ENCODE measurements at regions not wholly inside any gene's neighbourhood (a gene's known extent, or its start where the extent isn't known, plus 50 kb on each side); places are given as distances from the start of the nearest gene placed in this dataset.
"Not testable (repeated sequence)": the region's sequence is repeated elsewhere in the genome, so short reads cannot be mapped to it uniquely, and the experiment has no call there.

DNA sequence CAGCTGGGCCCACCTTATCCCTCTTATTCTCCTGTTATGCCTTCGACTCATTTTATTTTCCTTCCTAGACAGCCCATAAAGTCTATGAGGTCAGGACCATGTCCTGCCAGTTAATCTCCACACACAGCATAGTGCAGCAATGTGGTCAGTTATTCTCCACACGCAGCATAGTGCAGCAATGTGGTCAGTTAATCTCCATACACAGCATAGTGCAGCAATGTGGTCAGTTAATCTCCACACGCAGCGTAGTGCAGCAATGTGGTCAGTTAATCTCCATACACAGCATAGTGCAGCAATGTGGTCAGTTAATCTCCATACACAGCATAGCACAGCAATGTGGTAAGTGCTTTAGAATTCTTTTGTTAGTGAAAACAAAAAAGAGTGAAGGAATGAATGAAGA is 77.8 kb downstream of the TEX36 start:
- no peak for DNase-seq (ENCODE audit: low spot score)

- no peak for DNase-seq (ENCODE audit: low spot score)
Measured at GRCh38 chr10:125602825-125603224, 80.1 kb downstream of the TEX36 start.

DNA sequence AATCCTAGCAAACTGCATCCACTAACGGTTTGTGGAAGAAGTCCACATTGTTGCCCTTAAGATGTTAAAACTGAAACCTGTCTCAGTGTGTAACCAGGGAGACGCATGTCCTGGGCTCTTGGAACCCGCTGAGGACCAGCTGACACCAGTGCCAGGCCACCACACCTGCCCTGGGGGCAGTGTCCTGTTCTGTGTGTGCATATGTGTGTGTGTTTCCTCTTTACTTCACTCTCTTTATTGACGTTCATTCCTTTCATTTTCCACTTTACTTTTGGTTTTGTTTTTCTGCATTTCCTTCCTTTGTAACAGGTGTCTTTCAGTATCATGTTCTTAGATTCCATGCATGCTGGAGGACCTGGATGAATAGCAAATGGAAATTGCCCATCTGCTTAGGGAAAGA is 83.8 kb downstream of the TEX36 start:
- no peak for DNase-seq (ENCODE audit: low spot score)

DNA sequence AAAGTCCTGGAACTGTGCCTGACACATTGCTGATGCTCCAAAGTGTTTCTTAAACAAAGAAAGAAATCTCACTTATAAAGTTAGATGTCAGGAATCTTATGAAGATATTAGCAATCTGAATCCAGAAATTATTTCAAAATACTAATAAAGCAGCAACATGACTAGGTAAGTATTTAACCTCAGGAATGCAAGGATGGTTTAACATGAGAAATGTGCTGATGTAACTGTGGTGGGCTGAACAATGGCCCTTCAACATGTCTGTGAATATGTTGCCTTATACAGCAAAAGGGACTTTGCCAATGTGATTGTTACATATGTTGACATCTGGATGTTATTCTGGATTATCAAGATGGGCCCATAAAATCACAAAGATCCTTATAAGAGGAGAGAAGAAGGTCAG is 87.1 kb downstream of the TEX36 start:
- no peak for DNase-seq (ENCODE audit: low spot score)

DNA sequence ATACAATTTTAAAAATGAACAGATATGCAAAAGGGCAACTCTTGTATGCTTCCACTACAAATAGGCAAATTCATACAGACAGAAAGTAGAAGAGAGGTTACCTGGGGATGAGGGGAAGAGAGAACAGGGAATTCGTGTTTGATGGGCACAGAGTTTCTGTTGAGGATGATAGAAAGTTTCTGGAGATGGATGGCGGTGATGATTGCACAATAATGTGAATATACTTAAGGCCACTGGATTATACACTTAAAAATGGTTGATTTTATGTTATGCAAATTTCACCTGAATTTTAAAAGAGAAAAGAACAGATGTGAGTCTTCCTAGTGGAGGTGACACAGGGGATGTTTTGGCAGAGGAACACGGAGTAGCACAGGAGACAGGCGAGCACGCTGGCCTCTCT is 89.3 kb downstream of the TEX36 start:
- no peak for DNase-seq (ENCODE audit: low spot score)

- no peak for DNase-seq (ENCODE audit: low spot score)
Measured at GRCh38 chr10:125592897-125593296, 90.1 kb downstream of the TEX36 start.

- no peak for DNase-seq (ENCODE audit: low spot score)
Measured at GRCh38 chr10:125591886-125592285, 91.1 kb downstream of the TEX36 start.

- not testable (repeated sequence) for DNase-seq (ENCODE audit: low spot score)
Measured at GRCh38 chr10:125588738-125589137, 94.2 kb downstream of the TEX36 start.

DNA sequence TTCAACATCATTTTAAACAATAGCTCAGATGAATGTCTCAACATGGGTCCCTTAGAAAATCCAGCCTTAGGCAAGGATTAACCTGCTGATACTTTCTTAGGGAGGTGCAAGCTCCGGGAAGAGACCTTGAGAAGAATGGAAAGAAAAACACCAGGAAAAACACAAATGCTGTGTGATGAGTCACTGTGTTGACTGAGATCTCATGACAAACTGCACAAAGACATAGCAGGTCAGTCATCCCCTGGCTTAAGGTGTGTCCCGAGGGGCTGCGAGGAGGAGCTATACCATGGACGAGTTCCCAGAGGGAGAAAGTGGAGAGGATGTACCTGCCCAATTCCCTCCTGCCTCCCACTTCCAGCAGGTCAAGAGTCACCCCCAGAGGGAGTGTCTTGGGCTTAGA is 98.0 kb downstream of the TEX36 start:
- DNase-seq (ENCODE audit: low spot score) = no peak

- no peak for DNase-seq (ENCODE audit: low spot score)
Measured at GRCh38 chr10:125578658-125579315, 104.2 kb downstream of the TEX36 start.

- DNase-seq (ENCODE audit: low spot score) = no peak
Measured at GRCh38 chr10:125575843-125576242, 107.1 kb downstream of the TEX36 start.

GRCh38 chr10:125568156-125568555 is 114.8 kb downstream of the TEX36 start:
- no peak for DNase-seq (ENCODE audit: low spot score)

- DNase-seq (ENCODE audit: low spot score) = no peak
Measured at GRCh38 chr10:125567529-125567928, 115.4 kb downstream of the TEX36 start.

- no peak for DNase-seq (ENCODE audit: low spot score)
Measured at GRCh38 chr10:125565046-125565445, 117.9 kb downstream of the TEX36 start.

- no peak for DNase-seq (ENCODE audit: low spot score)
Measured at GRCh38 chr10:125564570-125564969, 118.4 kb downstream of the TEX36 start.

DNA sequence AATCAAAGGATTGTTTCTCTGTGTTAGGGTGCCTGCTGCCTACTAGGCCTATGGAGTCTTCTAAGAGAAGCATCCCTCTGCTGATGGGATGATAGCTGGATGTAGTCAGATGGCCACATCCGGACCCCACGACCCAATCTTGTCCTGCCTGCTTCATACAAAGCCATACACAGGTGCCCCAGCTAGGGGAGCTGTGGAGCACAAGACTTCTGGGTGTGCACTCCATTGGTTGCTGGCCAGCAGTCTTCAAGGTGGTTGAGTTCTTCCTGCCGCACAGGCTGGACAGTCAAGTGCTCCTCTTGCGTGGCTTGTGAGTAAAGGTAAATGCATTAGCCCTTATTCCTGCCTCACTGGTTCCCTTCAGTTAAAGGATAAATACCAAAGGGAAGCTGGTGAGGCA is 120.2 kb downstream of the TEX36 start:
- DNase-seq (ENCODE audit: low spot score) = no peak

DNA sequence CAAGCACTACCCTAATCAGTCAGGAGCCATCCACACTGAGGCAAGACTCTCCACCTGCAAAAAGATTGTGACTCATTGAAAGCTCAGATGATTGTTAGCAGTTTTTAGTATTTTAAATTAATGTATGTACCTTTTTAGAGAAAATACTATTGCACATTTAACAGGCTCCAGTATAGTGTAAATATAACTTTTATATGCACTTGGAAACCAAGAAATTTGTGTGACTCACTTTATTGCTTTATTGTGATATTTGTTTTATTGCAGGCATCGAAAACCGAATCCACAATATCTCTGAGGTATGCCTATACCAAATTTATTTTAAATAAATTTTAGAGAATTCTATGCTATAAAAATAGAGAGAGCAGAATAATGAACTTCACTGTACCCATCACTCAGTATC is 122.0 kb downstream of the TEX36 start:
- DNase-seq (ENCODE audit: low spot score) = no peak

DNA sequence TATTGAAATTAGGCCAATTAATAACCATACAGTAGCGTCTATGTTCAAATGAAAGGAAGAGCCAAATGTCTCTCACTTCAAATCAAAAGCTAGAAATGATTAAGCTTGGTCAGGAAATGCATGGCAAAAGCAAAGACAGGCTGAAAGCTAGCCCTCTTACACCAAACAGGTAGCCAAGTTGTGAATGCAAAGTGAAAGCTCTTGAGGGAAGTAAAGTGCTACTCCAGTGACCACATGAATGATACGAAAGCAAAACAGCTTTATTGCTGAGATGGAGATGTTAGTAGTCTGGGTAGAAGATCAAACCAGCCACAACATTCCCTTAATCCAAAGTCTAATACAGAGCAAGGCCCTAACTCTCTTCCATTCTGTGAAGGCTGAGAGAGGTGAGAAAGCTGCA is 123.8 kb downstream of the TEX36 start:
- DNase-seq (ENCODE audit: low spot score) = no peak

GRCh38 chr10:125557801-125558505 is 125.0 kb downstream of the TEX36 start:
- DNase-seq (ENCODE audit: low spot score) = no peak

- no peak for DNase-seq (ENCODE audit: low spot score)
Measured at GRCh38 chr10:125557311-125557710, 125.7 kb downstream of the TEX36 start.

- no peak for DNase-seq (ENCODE audit: low spot score)
Measured at GRCh38 chr10:125556882-125557281, 126.1 kb downstream of the TEX36 start.

DNA sequence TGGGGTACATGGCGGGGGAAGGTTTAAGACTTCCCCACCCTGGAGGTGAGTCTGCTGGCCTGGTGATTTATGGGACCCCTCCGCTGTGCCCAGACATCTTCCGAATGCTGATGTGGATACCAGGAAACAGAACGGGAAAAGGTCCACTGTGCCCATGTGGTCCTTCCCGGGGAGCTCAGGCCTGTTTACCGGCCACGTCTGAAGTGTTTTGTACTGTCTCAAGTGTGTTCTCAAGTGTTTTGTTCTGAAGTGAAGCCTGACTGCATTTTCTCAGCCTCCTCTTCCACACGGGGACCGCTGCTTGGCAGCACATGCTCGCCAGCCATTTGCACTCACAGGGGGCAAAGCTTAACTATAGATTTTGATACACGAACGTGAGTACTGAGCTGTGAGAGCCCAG is 127.2 kb downstream of the TEX36 start:
- DNase-seq (ENCODE audit: low spot score) = no peak

- DNase-seq (ENCODE audit: low spot score) = no peak
Measured at GRCh38 chr10:125555267-125555666, 127.7 kb downstream of the TEX36 start.

GRCh38 chr10:125554753-125555152 is 128.2 kb downstream of the TEX36 start:
- DNase-seq (ENCODE audit: low spot score) = no peak
